Gastrocnemius medialis (tissue), 4 donors: ENCODE measurements at regions not wholly inside any gene's neighbourhood (a gene's known extent, or its start where the extent isn't known, plus 50 kb on each side); places are given as distances from the start of the nearest gene placed in this dataset.

Experiments used
- CTCF ChIP-seq, 5 experiments: fragments of 450-650 bp in 3 of 5; fragments of 200-600 bp in 2 of 5; sonication (generic) in 2 of 5; IDR thresholded peaks in 4 of 5; conservative IDR thresholded peaks in 1 of 5; 1 replicate in 4 of 5; 2 replicates in 1 of 5; pipeline ENCODE4 v1.5.1; 2016 to 2019; ENCODE audit warnings: antibody characterized with exemption in 5 of 5, mild to moderate bottlenecking in 3 of 5, moderate library complexity in 3 of 5
- POLR2A ChIP-seq, 2 donors: fragments of 450-650 bp; IDR thresholded peaks; one replicate each; pipeline ENCODE4 v1.6.1; 2017; ENCODE audit warnings: antibody characterized with exemption in 2 of 2, mild to moderate bottlenecking in 2 of 2, moderate library complexity in 2 of 2

DNA sequence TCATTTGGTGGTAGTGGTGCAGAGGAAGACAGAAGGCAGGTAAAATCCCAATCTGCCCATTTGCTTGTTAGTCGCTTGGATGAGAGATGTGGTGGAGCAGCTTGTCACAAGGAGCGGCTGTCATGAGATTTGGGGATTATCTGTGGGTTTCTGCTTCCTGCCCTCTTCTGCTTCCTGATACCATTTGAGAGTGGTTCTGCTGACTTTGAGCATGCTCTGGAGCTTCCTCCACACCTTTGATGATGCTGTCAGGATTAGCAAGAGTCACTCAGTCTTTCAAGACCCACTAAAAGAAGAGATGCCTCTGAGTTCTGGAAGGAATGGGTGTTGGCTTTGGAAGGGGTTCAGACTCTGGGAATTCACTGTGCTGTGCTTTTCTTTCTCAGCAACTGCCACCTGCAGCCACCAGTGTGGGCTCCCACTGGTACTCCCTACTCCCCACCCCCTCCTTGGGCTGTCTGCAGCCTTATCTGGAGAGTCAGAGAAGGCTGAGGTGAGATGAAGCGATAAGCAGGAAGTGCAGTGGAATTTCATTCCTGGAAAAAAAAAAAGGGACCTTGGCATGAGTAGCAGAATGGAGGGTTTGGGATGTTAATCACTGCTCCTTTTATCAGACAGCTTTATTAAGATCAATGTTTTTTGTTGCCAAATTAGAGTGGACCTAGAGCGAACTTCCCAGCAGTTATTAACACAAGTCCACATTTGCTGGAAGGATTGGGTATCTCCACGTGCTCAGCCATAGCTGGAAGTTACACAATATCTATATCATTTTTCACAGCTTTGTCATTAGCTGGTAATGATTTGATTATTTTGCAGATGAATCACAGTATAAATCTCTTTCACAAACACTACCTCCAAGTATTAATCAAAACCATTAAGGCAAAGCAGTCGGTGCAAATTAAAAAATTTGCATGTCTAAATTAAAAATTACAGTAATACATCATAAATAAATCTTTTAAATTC is 233.0 kb upstream of the SATB1 start:
- TF ChIP-seq CTCF (IDR thresholded peaks at IDR 0.05 in 4 of 5, conservative IDR thresholded peaks at IDR 0.05 in 1 of 5) = no peak
- no peak for TF ChIP-seq POLR2A (IDR thresholded peaks at IDR 0.05)
